C4-2B (cell line): ENCODE measurements at regions not wholly inside any gene's neighbourhood (a gene's known extent, or its start where the extent isn't known, plus 50 kb on each side); places are given as distances from the start of the nearest gene placed in this dataset.

ENCODE experiments used
- ZFX ChIP-seq: fragments of 450-650 bp; IDR thresholded peaks from 2 replicates; pipeline ENCODE4 v1.6.1; 2017
- TF ChIP-seq, protein P1 (sequence below): fragments of 450-650 bp; conservative IDR thresholded peaks from 2 replicates; pipeline ENCODE4 v1.5.1; 2017; ENCODE audit warnings: mild to moderate bottlenecking

DNA sequence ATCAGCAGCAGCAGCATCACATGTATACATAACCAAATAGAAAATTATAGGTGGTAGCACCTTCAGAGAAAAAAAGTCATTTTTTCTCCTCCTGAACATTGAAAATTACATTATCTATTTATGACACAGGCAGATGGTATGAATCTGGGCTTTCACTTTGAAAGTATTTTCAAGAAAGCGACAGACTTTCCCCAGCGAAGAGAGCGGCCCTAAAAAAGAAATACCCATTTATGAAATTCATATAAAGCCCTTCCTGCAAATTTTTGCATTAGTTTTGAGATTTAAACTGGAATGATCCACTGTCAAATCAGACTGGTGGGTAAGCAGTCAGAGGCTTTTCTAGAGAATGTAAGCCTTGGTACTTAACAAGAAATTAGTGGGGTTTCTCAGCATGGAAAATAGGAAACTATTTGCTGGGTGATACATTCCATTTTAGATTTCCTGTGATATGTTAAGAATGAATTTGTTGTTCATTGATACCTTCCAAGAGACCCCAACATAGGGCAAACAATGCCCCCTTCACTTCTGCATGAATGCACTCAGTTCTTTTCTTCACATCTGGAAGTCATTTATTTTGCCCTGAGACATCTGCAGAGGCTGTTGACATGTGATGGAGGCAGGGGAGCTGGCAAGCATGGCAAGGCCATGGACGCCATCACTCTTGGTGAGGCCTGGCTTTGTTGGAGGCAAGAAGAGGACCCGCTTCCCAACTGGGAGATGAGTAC, 147.0 kb downstream of the LINC00237 start:
- TF ChIP-seq, protein P1, sequence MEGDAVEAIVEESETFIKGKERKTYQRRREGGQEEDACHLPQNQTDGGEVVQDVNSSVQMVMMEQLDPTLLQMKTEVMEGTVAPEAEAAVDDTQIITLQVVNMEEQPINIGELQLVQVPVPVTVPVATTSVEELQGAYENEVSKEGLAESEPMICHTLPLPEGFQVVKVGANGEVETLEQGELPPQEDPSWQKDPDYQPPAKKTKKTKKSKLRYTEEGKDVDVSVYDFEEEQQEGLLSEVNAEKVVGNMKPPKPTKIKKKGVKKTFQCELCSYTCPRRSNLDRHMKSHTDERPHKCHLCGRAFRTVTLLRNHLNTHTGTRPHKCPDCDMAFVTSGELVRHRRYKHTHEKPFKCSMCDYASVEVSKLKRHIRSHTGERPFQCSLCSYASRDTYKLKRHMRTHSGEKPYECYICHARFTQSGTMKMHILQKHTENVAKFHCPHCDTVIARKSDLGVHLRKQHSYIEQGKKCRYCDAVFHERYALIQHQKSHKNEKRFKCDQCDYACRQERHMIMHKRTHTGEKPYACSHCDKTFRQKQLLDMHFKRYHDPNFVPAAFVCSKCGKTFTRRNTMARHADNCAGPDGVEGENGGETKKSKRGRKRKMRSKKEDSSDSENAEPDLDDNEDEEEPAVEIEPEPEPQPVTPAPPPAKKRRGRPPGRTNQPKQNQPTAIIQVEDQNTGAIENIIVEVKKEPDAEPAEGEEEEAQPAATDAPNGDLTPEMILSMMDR = no peak
- TF ChIP-seq ZFX = no peak
